ENCODE measurements at regions not wholly inside any gene's neighbourhood (a gene's known extent, or its start where the extent isn't known, plus 50 kb on each side); places are given as distances from the start of the nearest gene placed in this dataset.

DNA sequence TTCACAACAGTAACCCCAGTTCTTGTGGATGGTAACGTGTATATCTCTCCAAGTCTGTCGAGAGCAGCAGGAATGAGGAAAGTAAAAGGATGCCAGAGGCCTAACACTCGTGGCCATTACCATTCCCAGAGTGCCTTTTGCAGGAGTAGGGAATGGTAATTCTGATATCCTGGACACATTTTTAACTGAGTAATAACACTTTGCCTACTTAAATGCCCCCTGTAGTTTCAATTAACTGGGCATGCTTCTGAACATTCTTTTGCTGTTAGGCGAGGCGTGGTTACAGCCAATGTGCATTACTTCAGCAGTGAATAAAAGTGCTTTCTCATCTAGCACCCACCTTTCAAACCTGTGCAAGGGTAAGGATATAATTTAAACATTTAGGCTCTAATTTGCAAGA lies 258.5 kb upstream of the ADGRL2 start:
- H3K9me3 ChIP-seq (replicated peaks): no peaks in the 10 kb centered on the region
- no peaks in the 10 kb centered on the region for H3K27me3 ChIP-seq (ENCODE audit: low read depth)
- intact Hi-C loops (cut with micrococcal nuclease): loop anchor here (10.0 kb wide), 1 partner anchor 127 kb away; no protein-coding TSS in a partner anchor

DNA sequence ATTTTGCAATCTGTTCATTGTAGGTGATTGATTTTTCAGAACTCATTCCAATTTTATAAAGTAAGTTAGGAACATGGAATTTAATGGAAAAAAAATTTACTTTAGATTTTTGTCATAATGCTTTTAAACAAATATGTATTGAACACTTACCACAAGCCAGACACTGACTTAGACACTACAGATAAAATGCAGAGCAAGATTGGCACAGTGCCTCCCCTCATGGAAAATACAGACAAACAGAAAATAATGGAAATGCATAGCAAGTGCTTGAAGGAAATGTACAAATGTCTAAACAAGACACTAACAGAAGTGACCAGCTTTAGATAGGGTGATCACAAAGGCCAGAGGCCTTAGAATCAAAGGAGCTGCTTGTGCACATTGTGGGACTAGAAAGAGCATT lies 260.5 kb upstream of the ADGRL2 start:
- intact Hi-C loops (cut with micrococcal nuclease): loop anchor here (10.0 kb wide), 1 partner anchor 125 kb away; no protein-coding TSS in a partner anchor
- Histone ChIP-seq H3K27ac (replicated peaks) (no peak overlapping the region), H3K36me3 (no peaks in the 10 kb centered on the region), H3K4me1 (peaks cover 9% of the 10 kb centered on the region), H3K4me3 (no peak overlapping the region), H3K27me3 (ENCODE audit: low read depth) (no peaks in the 10 kb centered on the region), H3K9me3 (replicated peaks) (no peaks in the 10 kb centered on the region)
- no peak for DNase-seq
- no peak for TF ChIP-seq CTCF (IDR thresholded peaks at IDR 0.05; ENCODE audit: borderline replicate concordance)

More for the DNA sequence above, 258.5 kb upstream of the ADGRL2 start:
- no peak overlapping the region for H3K4me3 ChIP-seq
- peaks cover 5% of the 10 kb centered on the region for H3K4me1 ChIP-seq
- no peak for TF ChIP-seq CTCF (IDR thresholded peaks at IDR 0.05; ENCODE audit: borderline replicate concordance)
- H3K27ac ChIP-seq (replicated peaks): no peak overlapping the region
- no peak for DNase-seq
- H3K36me3 ChIP-seq: no peaks in the 10 kb centered on the region

- intact Hi-C loops (cut with micrococcal nuclease): no loop called here
- DNase-seq: no peak
- Histone ChIP-seq H3K4me3 (no peak overlapping the region), H3K4me1 (no peaks in the 10 kb centered on the region), H3K36me3 (no peaks in the 10 kb centered on the region), H3K27me3 (ENCODE audit: low read depth) (no peaks in the 10 kb centered on the region), H3K9me3 (replicated peaks) (no peaks in the 10 kb centered on the region), H3K27ac (replicated peaks) (no peak overlapping the region)
- TF ChIP-seq CTCF (IDR thresholded peaks at IDR 0.05; ENCODE audit: borderline replicate concordance): no peak
Observed at GRCh38 chr1:81529014-81529413, 271.7 kb upstream of the ADGRL2 start.

DNA sequence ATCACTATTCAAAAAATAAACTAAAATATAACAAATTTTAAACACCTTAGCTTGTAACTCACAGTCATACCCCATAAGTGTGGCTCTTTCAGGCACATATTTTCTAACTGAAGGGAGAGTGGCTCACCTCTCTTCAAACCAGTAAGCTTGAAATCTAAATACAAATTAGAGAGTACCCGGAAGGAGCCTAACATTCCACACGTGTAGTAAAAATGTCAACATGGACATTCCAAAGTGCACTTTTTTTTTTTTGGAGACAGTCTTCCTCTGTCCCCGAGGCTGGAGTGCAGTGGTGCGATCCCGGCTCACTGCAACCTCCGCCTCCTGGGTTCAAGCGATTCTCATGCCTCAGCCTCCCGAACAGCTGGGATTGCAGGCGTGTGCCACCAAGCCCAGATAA lies 275.6 kb upstream of the ADGRL2 start:
- no peak overlapping the region for H3K27ac ChIP-seq (replicated peaks)
- no peaks in the 10 kb centered on the region for H3K4me1 ChIP-seq
- no peak for TF ChIP-seq CTCF (IDR thresholded peaks at IDR 0.05; ENCODE audit: borderline replicate concordance)
- H3K27me3 ChIP-seq (ENCODE audit: low read depth): no peaks in the 10 kb centered on the region
- H3K36me3 ChIP-seq: no peaks in the 10 kb centered on the region
- no peak overlapping the region for H3K4me3 ChIP-seq
- no peaks in the 10 kb centered on the region for H3K9me3 ChIP-seq (replicated peaks)
- DNase-seq: no peak
- intact Hi-C loops (cut with micrococcal nuclease): no loop called here

DNA sequence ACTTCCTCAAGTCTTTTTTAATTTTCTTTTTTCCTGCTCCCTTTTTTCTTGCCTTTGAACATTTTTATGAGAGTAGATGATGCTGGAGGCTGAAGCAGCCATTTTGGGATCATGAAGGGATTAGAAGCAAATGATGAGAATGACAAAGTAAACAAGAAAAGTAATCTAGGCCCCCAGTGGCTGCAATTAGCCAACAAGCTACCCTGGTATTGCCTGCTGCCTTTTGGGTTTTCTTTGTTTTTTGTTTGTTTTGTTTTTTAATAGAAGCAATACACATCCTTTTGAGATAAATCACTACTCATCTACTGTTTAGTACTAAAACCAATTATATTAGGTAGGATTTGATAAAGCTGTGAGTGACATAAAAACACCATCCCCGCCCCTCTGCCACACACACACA lies 280.7 kb upstream of the ADGRL2 start:
- H3K36me3 ChIP-seq: no peaks in the 10 kb centered on the region
- H3K4me1 ChIP-seq: no peaks in the 10 kb centered on the region
- H3K9me3 ChIP-seq (replicated peaks): no peaks in the 10 kb centered on the region
- DNase-seq: no peak
- no peak overlapping the region for H3K4me3 ChIP-seq
- intact Hi-C loops (cut with micrococcal nuclease): no loop called here
- no peak for TF ChIP-seq CTCF (IDR thresholded peaks at IDR 0.05; ENCODE audit: borderline replicate concordance)
- H3K27me3 ChIP-seq (ENCODE audit: low read depth): no peaks in the 10 kb centered on the region
- H3K27ac ChIP-seq (replicated peaks): no peak overlapping the region

GRCh38 chr1:81517987-81518386 lies 282.7 kb upstream of the ADGRL2 start:
- Histone ChIP-seq H3K36me3 (no peaks in the 10 kb centered on the region), H3K4me3 (peak overlapping the region; percentile 30), H3K4me1 (peaks cover 10% of the 10 kb centered on the region), H3K9me3 (replicated peaks) (no peaks in the 10 kb centered on the region), H3K27ac (replicated peaks) (no peak overlapping the region), H3K27me3 (ENCODE audit: low read depth) (no peaks in the 10 kb centered on the region)
- DNase-seq: no peak
- intact Hi-C loops (cut with micrococcal nuclease): no loop called here
- no peak for TF ChIP-seq CTCF (IDR thresholded peaks at IDR 0.05; ENCODE audit: borderline replicate concordance)
